IMR-90 (cell line): ENCODE measurements at regions not wholly inside any gene's neighbourhood (a gene's known extent, or its start where the extent isn't known, plus 50 kb on each side); places are given as distances from the start of the nearest gene placed in this dataset.

Experiments used
- ATAC-seq: fragments of 200-7000 bp; cut with Tn5 transposase; 2 replicates; pipeline ENCODE4 v1.9.1; 2020; ENCODE audit warnings: low read depth, mild to moderate bottlenecking, moderate library complexity
- BruUV-seq: library from RNA; stranded (reverse); fragments of 400-500 nt; replicated peaks from 2 replicates; lab custom pipeline; 2021; lab: Mats Ljungman, UMichigan
- CTCF ChIA-PET: fragments of 300-600 bp; formaldehyde crosslinking; extraction: SDS; loops from one replicate; lab custom pipeline; 2021; ENCODE audit warnings: antibody characterized with exemption; lab: Yijun Ruan, JAX
- POLR2A ChIA-PET: fragments of 300-600 bp; sonication (Branson Sonifier 250); formaldehyde crosslinking; loops from one replicate; lab custom pipeline; 2022; ENCODE audit warnings: antibody characterized with exemption; ENCODE audit not compliant: unreplicated experiment; lab: Charles Lee
- DNase-seq: peaks from one replicate; pipeline ENCODE4 v3.0.0; 2013
- H2AFZ ChIP-seq: replicated peaks from 2 replicates; pipeline ENCODE3; 2013; ENCODE audit warnings: low read length, mild to moderate bottlenecking; ENCODE audit not compliant: poor library complexity
- H2AK5ac ChIP-seq: 2 replicates; pipeline ENCODE4 v1.6.1; 2013; ENCODE audit warnings: low read depth, low read length, inconsistent platforms
- H2AK9ac ChIP-seq: replicated peaks from 2 replicates; pipeline ENCODE3; 2013; ENCODE audit warnings: mild to moderate bottlenecking, low read depth, low read length, moderate library complexity; ENCODE audit not compliant: poor library complexity
- H2BK120ac ChIP-seq: 2 replicates; pipeline ENCODE4 v1.6.1; 2013; ENCODE audit warnings: low read depth, low read length, inconsistent platforms
- H2BK15ac ChIP-seq: 3 replicates; pipeline ENCODE4 v1.6.1; 2013; ENCODE audit warnings: low read depth, low read length, inconsistent platforms
- H2BK20ac ChIP-seq: 2 replicates; pipeline ENCODE4 v1.6.1; 2013; ENCODE audit warnings: low read depth, mild to moderate bottlenecking, inconsistent platforms, low read length, moderate library complexity
- H2BK5ac ChIP-seq: 2 replicates; pipeline ENCODE4 v1.6.1; 2013; ENCODE audit warnings: mild to moderate bottlenecking, low read depth, low read length, inconsistent platforms; ENCODE audit not compliant: poor library complexity, severe bottlenecking
- H3K14ac ChIP-seq: replicated peaks from 2 replicates; pipeline ENCODE4 v1.6.1; 2013; ENCODE audit warnings: low read depth, low read length, inconsistent platforms
- H3K18ac ChIP-seq: 2 replicates; pipeline ENCODE4 v1.6.1; 2013; ENCODE audit warnings: low read depth, low read length, control low read depth
- H3K23ac ChIP-seq: 2 replicates; pipeline ENCODE4 v1.6.1; 2013; ENCODE audit warnings: low read depth, low read length, inconsistent platforms
- H3K27ac ChIP-seq: 2 replicates; pipeline ENCODE4 v1.5.1; 2013; ENCODE audit warnings: mild to moderate bottlenecking, control low read depth, low read length; ENCODE audit not compliant: insufficient read depth
- H3K27me3 ChIP-seq: 2 replicates; pipeline ENCODE4 v1.6.1; 2013; ENCODE audit warnings: low read length; ENCODE audit not compliant: control insufficient read depth, insufficient read depth
- H3K36me3 ChIP-seq: 2 replicates; pipeline ENCODE4 v1.6.1; 2013; ENCODE audit warnings: low read length, mixed read lengths; ENCODE audit not compliant: control insufficient read depth, insufficient read depth
- H3K4ac ChIP-seq: 2 replicates; pipeline ENCODE4 v1.6.1; 2013; ENCODE audit warnings: low read depth, low read length, inconsistent platforms
- H3K4me1 ChIP-seq: 2 replicates; pipeline ENCODE4 v1.6.1; 2013; ENCODE audit warnings: low read length, mixed read lengths; ENCODE audit not compliant: control insufficient read depth, insufficient read depth
- H3K4me2 ChIP-seq: 2 replicates; pipeline ENCODE4 v1.6.1; 2013; ENCODE audit warnings: low read depth, mild to moderate bottlenecking, control low read depth, low read length, moderate library complexity
- H3K4me3 ChIP-seq: 2 replicates; pipeline ENCODE4 v1.5.1; 2013; ENCODE audit warnings: low read depth, mild to moderate bottlenecking, control low read depth, low read length, moderate library complexity; ENCODE audit not compliant: insufficient read depth
- H3K56ac ChIP-seq: 2 replicates; pipeline ENCODE4 v1.6.1; 2013; ENCODE audit warnings: low read length, inconsistent platforms; ENCODE audit not compliant: insufficient read depth; ENCODE audit errors: extremely low read depth
- H3K79me1 ChIP-seq, 2 experiments: 2 replicates each; pipeline ENCODE4 v1.6.1; 2013; ENCODE audit warnings: low read length in 2 of 2, inconsistent platforms in 1 of 2, low read depth in 1 of 2
- H3K9ac ChIP-seq: 2 replicates; pipeline ENCODE4 v1.6.1; 2013; ENCODE audit warnings: low read depth, low read length, control low read depth
- H3K9me1 ChIP-seq: 2 replicates; pipeline ENCODE4 v1.6.1; 2013; ENCODE audit warnings: low read length, inconsistent platforms; ENCODE audit not compliant: insufficient read depth
- H3K9me3 ChIP-seq: 2 replicates; pipeline ENCODE4 v1.6.1; 2013; ENCODE audit warnings: low read length; ENCODE audit not compliant: control insufficient read depth, insufficient read depth
- H4K20me1 ChIP-seq: 2 replicates; pipeline ENCODE4 v1.6.1; 2013; ENCODE audit warnings: low read length, inconsistent platforms; ENCODE audit not compliant: insufficient read depth
- H4K5ac ChIP-seq: 2 replicates; pipeline ENCODE4 v1.6.1; 2013; ENCODE audit warnings: mild to moderate bottlenecking, low read depth, low read length, control low read depth
- H4K8ac ChIP-seq, 2 experiments: 2 replicates each; pipeline ENCODE4 v1.6.1; 2013; ENCODE audit warnings: low read depth in 2 of 2, low read length in 2 of 2, control low read depth in 1 of 2, inconsistent platforms in 1 of 2
- H4K91ac ChIP-seq: 2 replicates; pipeline ENCODE4 v1.6.1; 2013; ENCODE audit warnings: low read depth, low read length, inconsistent platforms; ENCODE audit not compliant: insufficient read depth
- BHLHE40 ChIP-seq: fragments of 150-350 bp; IDR thresholded peaks from 2 replicates; pipeline ENCODE4 v1.6.1; 2016; ENCODE audit warnings: mild to moderate bottlenecking, low read depth, low read length
- CEBPB ChIP-seq: IDR thresholded peaks from 2 replicates; pipeline ENCODE4 v1.6.1; 2012; ENCODE audit warnings: low read depth, low read length, improper control_type of control experiment
- CHD1 ChIP-seq: IDR thresholded peaks from 2 replicates; pipeline ENCODE4 v1.6.1; 2012; ENCODE audit warnings: low read depth, low read length, improper control_type of control experiment
- FOS ChIP-seq: fragments of 150-350 bp; IDR thresholded peaks from 2 replicates; pipeline ENCODE4 v1.6.1; 2016; ENCODE audit warnings: low read depth, low read length
- MAFK ChIP-seq: IDR thresholded peaks from 2 replicates; pipeline ENCODE4 v1.6.1; 2012; ENCODE audit warnings: low read depth, low read length, improper control_type of control experiment
- MAZ ChIP-seq: IDR thresholded peaks from 2 replicates; pipeline ENCODE4 v1.6.1; 2012; ENCODE audit warnings: low read depth, mild to moderate bottlenecking, low read length, improper control_type of control experiment, moderate library complexity, borderline replicate concordance
- MXI1 ChIP-seq: IDR thresholded peaks from 2 replicates; pipeline ENCODE4 v1.6.1; 2012; ENCODE audit warnings: low read depth, mild to moderate bottlenecking, low read length, moderate library complexity, borderline replicate concordance
- NFE2L2 ChIP-seq: fragments of 150-350 bp; IDR thresholded peaks from 2 replicates; pipeline ENCODE4 v1.6.1; 2016; ENCODE audit warnings: low read depth, mild to moderate bottlenecking, low read length
- POLR2A ChIP-seq: IDR thresholded peaks from 2 replicates; pipeline ENCODE4 v1.6.1; 2012; ENCODE audit warnings: mild to moderate bottlenecking, low read depth, low read length
- RAD21 ChIP-seq: IDR thresholded peaks from 2 replicates; pipeline ENCODE4 v1.6.1; 2012; ENCODE audit warnings: low read length, improper control_type of control experiment
- RCOR1 ChIP-seq: IDR thresholded peaks from 2 replicates; pipeline ENCODE4 v1.6.1; 2012; ENCODE audit warnings: mild to moderate bottlenecking, low read length, improper control_type of control experiment; ENCODE audit not compliant: insufficient replicate concordance
- RFX5 ChIP-seq: IDR thresholded peaks from 2 replicates; pipeline ENCODE4 v1.8.0; 2012; ENCODE audit warnings: low read depth, mild to moderate bottlenecking, low read length, moderate library complexity
- SMC3 ChIP-seq: fragments of 150-350 bp; IDR thresholded peaks from 2 replicates; pipeline ENCODE4 v1.6.1; 2016; ENCODE audit warnings: low read depth, mild to moderate bottlenecking, antibody characterized with exemption, low read length, moderate library complexity
- USF2 ChIP-seq: fragments of 150-350 bp; IDR thresholded peaks from 2 replicates; pipeline ENCODE4 v1.6.1; 2017; ENCODE audit warnings: mild to moderate bottlenecking, antibody characterized with exemption, low read length, low read depth
- WGBS, 2 experiments: methylation state at CpG; one replicate each; pipeline versions ENCODE4 v1.1.5 to v1.1.7; 2013; ENCODE audit warnings: missing lambda C conversion rate in 2 of 2; ENCODE audit not compliant: insufficient read length in 1 of 2; ENCODE audit errors: extremely low coverage in 2 of 2; 5-methylcytosine and 5-hydroxymethylcytosine counted together
- dilution Hi-C: fragments of 300-500 bp; cut with HindIII; formaldehyde crosslinking; loops from one replicate; pipeline ENCODE4 v1.14.3; 2018; ENCODE audit warnings: low sequenced_read_pairs; ENCODE audit not compliant: unreplicated experiment
- in situ Hi-C: fragments of 300-500 bp; cut with MboI; formaldehyde crosslinking; loops from 3 replicates; pipeline ENCODE4 v1.14.3; 2019; ENCODE audit warnings: low sequenced_read_pairs, inconsistent platforms, mixed read lengths
- intact Hi-C: fragments of 100-400 bp; cut with micrococcal nuclease; formaldehyde crosslinking; loops from 2 replicates; pipeline ENCODE4 v1.10.0; 2022
- TF ChIP-seq, protein P1 (sequence below): fragments of 150-350 bp; IDR thresholded peaks from 2 replicates; pipeline ENCODE4 v1.6.1; 2016; ENCODE audit warnings: low read depth, mild to moderate bottlenecking, low read length, moderate library complexity, borderline replicate concordance
- TF ChIP-seq, protein P2 (sequence below): conservative IDR thresholded peaks from 2 replicates; pipeline ENCODE4 v1.5.1; 2012; ENCODE audit warnings: mild to moderate bottlenecking, low read depth, low read length, improper control_type of control experiment

- POLR2A ChIA-PET, result no interaction called here
- Histone ChIP-seq H4K20me1 (no peaks in the 10 kb centered on the region), H4K91ac (no peak overlapping the region), H4K8ac (no peak overlapping the region), H3K27me3 (no peaks in the 10 kb centered on the region), H2BK20ac (no peak overlapping the region), H3K18ac (no peak overlapping the region), H2AK9ac (no peak overlapping the region), H3K56ac (no peak overlapping the region), H2BK15ac (no peak overlapping the region), H3K9ac (no peak overlapping the region), H2BK5ac (no peak overlapping the region), H3K14ac (no peak overlapping the region), H4K5ac (no peak overlapping the region), H3K79me1 (no peaks in the 10 kb centered on the region), H2AFZ (no peak overlapping the region), H3K4me3 (no peak overlapping the region), H3K9me3 (peaks cover 6% of the 10 kb centered on the region; the same call in 1 of the 2 replicates), H3K23ac (no peak overlapping the region), H3K4me1 (no peaks in the 10 kb centered on the region), H3K36me3 (no peaks in the 10 kb centered on the region), H2AK5ac (no peak overlapping the region), H2BK120ac (no peak overlapping the region), H3K4ac (no peak overlapping the region), H3K9me1 (no peaks in the 10 kb centered on the region), H3K27ac (no peak overlapping the region), H3K4me2 (no peak overlapping the region)
- in situ Hi-C loops, result no loop called here
- ATAC-seq (no peak), DNase-seq (no peak)
- no TSS peak for BruUV-seq
- intact Hi-C loops, result no loop called here
- no CpG with 5 or more reads among the region's 12 CpGs for WGBS, 2 experiments
- dilution Hi-C loops, result no loop called here
- no peak for TF ChIP-seq MAZ
- no peak for TF ChIP-seq MAFK
- TF ChIP-seq RCOR1, result no peak
- TF ChIP-seq USF2, result no peak
- TF ChIP-seq MXI1, result no peak
- TF ChIP-seq BHLHE40, result no peak
- TF ChIP-seq RAD21, result no peak
- TF ChIP-seq SMC3, result no peak
- no peak for TF ChIP-seq RFX5
- no peak for TF ChIP-seq POLR2A
- TF ChIP-seq, protein P1, sequence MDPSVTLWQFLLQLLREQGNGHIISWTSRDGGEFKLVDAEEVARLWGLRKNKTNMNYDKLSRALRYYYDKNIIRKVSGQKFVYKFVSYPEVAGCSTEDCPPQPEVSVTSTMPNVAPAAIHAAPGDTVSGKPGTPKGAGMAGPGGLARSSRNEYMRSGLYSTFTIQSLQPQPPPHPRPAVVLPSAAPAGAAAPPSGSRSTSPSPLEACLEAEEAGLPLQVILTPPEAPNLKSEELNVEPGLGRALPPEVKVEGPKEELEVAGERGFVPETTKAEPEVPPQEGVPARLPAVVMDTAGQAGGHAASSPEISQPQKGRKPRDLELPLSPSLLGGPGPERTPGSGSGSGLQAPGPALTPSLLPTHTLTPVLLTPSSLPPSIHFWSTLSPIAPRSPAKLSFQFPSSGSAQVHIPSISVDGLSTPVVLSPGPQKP, result no peak
- TF ChIP-seq, protein P2, sequence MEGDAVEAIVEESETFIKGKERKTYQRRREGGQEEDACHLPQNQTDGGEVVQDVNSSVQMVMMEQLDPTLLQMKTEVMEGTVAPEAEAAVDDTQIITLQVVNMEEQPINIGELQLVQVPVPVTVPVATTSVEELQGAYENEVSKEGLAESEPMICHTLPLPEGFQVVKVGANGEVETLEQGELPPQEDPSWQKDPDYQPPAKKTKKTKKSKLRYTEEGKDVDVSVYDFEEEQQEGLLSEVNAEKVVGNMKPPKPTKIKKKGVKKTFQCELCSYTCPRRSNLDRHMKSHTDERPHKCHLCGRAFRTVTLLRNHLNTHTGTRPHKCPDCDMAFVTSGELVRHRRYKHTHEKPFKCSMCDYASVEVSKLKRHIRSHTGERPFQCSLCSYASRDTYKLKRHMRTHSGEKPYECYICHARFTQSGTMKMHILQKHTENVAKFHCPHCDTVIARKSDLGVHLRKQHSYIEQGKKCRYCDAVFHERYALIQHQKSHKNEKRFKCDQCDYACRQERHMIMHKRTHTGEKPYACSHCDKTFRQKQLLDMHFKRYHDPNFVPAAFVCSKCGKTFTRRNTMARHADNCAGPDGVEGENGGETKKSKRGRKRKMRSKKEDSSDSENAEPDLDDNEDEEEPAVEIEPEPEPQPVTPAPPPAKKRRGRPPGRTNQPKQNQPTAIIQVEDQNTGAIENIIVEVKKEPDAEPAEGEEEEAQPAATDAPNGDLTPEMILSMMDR, result no peak
- TF ChIP-seq CEBPB, result no peak
- TF ChIP-seq FOS, result no peak
- no peak for TF ChIP-seq CHD1
- no peak for TF ChIP-seq NFE2L2
- CTCF ChIA-PET, result interaction anchor here (0.7 kb wide), 1 partner anchor 186 kb away, joined by 4 read pairs; no protein-coding TSS in a partner anchor
Observed at GRCh38 chr3:40780925-40781406, 256.2 kb downstream of the ZNF621 start.
